ENCODE measurements at regions not wholly inside any gene's neighbourhood (a gene's known extent, or its start where the extent isn't known, plus 50 kb on each side); places are given as distances from the start of the nearest gene placed in this dataset.
"Not testable (repeated sequence)": the region's sequence is repeated elsewhere in the genome, so short reads cannot be mapped to it uniquely, and the experiment has no call there.

- Mint-ChIP-seq H3K4me1 (ENCODE audit: low read depth) (no peaks in the 10 kb centered on the region), H3K9me3 (no peaks in the 10 kb centered on the region), H3K27me3 (peaks cover 7% of the 10 kb centered on the region), H3K4me3 (no peak overlapping the region), H3K27ac (no peak overlapping the region), H3K36me3 (ENCODE audit: low read depth) (no peaks in the 10 kb centered on the region)
Measured at GRCh38 chr10:62475551-62475950, 101.4 kb downstream of the ZNF365 start.

- Mint-ChIP-seq H3K36me3 (ENCODE audit: low read depth) (no peaks in the 10 kb centered on the region), H3K4me1 (ENCODE audit: low read depth) (no peaks in the 10 kb centered on the region), H3K4me3 (no peak overlapping the region), H3K27ac (no peak overlapping the region), H3K27me3 (peaks cover 4% of the 10 kb centered on the region), H3K9me3 (no peaks in the 10 kb centered on the region)
Measured at GRCh38 chr10:62479523-62479922, 105.4 kb downstream of the ZNF365 start.

GRCh38 chr10:62480196-62480595 is 106.0 kb downstream of the ZNF365 start:
- H3K4me3 Mint-ChIP-seq, result no peak overlapping the region
- no peaks in the 10 kb centered on the region for H3K4me1 Mint-ChIP-seq (ENCODE audit: low read depth)
- H3K9me3 Mint-ChIP-seq, result no peaks in the 10 kb centered on the region
- no peaks in the 10 kb centered on the region for H3K36me3 Mint-ChIP-seq (ENCODE audit: low read depth)
- H3K27ac Mint-ChIP-seq, result no peak overlapping the region
- peaks cover 7% of the 10 kb centered on the region for H3K27me3 Mint-ChIP-seq

- Mint-ChIP-seq H3K4me3 (no peak overlapping the region), H3K27ac (no peak overlapping the region), H3K9me3 (no peaks in the 10 kb centered on the region), H3K4me1 (ENCODE audit: low read depth) (no peaks in the 10 kb centered on the region), H3K36me3 (ENCODE audit: low read depth) (no peaks in the 10 kb centered on the region), H3K27me3 (peaks cover 7% of the 10 kb centered on the region)
Measured at GRCh38 chr10:62482581-62482980, 108.4 kb downstream of the ZNF365 start.

- Mint-ChIP-seq H3K27ac (no peak overlapping the region), H3K4me1 (ENCODE audit: low read depth) (no peaks in the 10 kb centered on the region), H3K36me3 (ENCODE audit: low read depth) (no peaks in the 10 kb centered on the region), H3K27me3 (peaks cover 5% of the 10 kb centered on the region), H3K4me3 (no peak overlapping the region), H3K9me3 (no peaks in the 10 kb centered on the region)
Measured at GRCh38 chr10:62491597-62491996, 117.4 kb downstream of the ZNF365 start.

- H3K27ac Mint-ChIP-seq, result no peak overlapping the region
- H3K4me1 Mint-ChIP-seq (ENCODE audit: low read depth), result no peaks in the 10 kb centered on the region
- no peaks in the 10 kb centered on the region for H3K36me3 Mint-ChIP-seq (ENCODE audit: low read depth)
- peaks cover 5% of the 10 kb centered on the region for H3K27me3 Mint-ChIP-seq
- H3K4me3 Mint-ChIP-seq, result no peak overlapping the region
- H3K9me3 Mint-ChIP-seq, result no peaks in the 10 kb centered on the region
Measured at GRCh38 chr10:62492012-62492869, 118.1 kb downstream of the ZNF365 start.

- no peaks in the 10 kb centered on the region for H3K4me1 Mint-ChIP-seq (ENCODE audit: low read depth)
- peaks cover 5% of the 10 kb centered on the region for H3K27me3 Mint-ChIP-seq
- H3K27ac Mint-ChIP-seq, result no peak overlapping the region
- H3K9me3 Mint-ChIP-seq, result no peaks in the 10 kb centered on the region
- H3K36me3 Mint-ChIP-seq (ENCODE audit: low read depth), result no peaks in the 10 kb centered on the region
- no peak overlapping the region for H3K4me3 Mint-ChIP-seq
Measured at GRCh38 chr10:62492870-62493180, 118.7 kb downstream of the ZNF365 start.

- no peak overlapping the region for H3K4me3 Mint-ChIP-seq
- H3K27ac Mint-ChIP-seq, result no peak overlapping the region
- H3K27me3 Mint-ChIP-seq, result peaks cover 5% of the 10 kb centered on the region
- no peaks in the 10 kb centered on the region for H3K36me3 Mint-ChIP-seq (ENCODE audit: low read depth)
- H3K4me1 Mint-ChIP-seq (ENCODE audit: low read depth), result no peaks in the 10 kb centered on the region
- H3K9me3 Mint-ChIP-seq, result no peaks in the 10 kb centered on the region
Measured at GRCh38 chr10:62496925-62497324, 122.8 kb downstream of the ZNF365 start.

GRCh38 chr10:62498271-62498670 is 124.1 kb downstream of the ZNF365 start:
- H3K36me3 Mint-ChIP-seq (ENCODE audit: low read depth), result no peaks in the 10 kb centered on the region
- no peak overlapping the region for H3K4me3 Mint-ChIP-seq
- no peak overlapping the region for H3K27ac Mint-ChIP-seq
- no peaks in the 10 kb centered on the region for H3K4me1 Mint-ChIP-seq (ENCODE audit: low read depth)
- H3K9me3 Mint-ChIP-seq, result no peaks in the 10 kb centered on the region
- H3K27me3 Mint-ChIP-seq, result peaks cover 5% of the 10 kb centered on the region

- not testable (repeated sequence) for H3K36me3 Mint-ChIP-seq (ENCODE audit: low read depth); H3K4me1 Mint-ChIP-seq (ENCODE audit: low read depth); H3K9me3 Mint-ChIP-seq; H3K27ac Mint-ChIP-seq; H3K4me3 Mint-ChIP-seq; H3K27me3 Mint-ChIP-seq
Measured at GRCh38 chr10:62500116-62500515, 125.9 kb downstream of the ZNF365 start.

GRCh38 chr10:62501547-62501946 is 127.4 kb downstream of the ZNF365 start:
- Mint-ChIP-seq H3K27me3 (no peaks in the 10 kb centered on the region), H3K36me3 (ENCODE audit: low read depth) (no peaks in the 10 kb centered on the region), H3K9me3 (no peaks in the 10 kb centered on the region), H3K27ac (no peak overlapping the region), H3K4me1 (ENCODE audit: low read depth) (no peaks in the 10 kb centered on the region), H3K4me3 (no peak overlapping the region)

- H3K4me3 Mint-ChIP-seq, result no peak overlapping the region
- H3K36me3 Mint-ChIP-seq (ENCODE audit: low read depth), result no peaks in the 10 kb centered on the region
- no peaks in the 10 kb centered on the region for H3K27me3 Mint-ChIP-seq
- no peaks in the 10 kb centered on the region for H3K9me3 Mint-ChIP-seq
- H3K27ac Mint-ChIP-seq, result no peak overlapping the region
- H3K4me1 Mint-ChIP-seq (ENCODE audit: low read depth), result no peaks in the 10 kb centered on the region
Measured at GRCh38 chr10:62502995-62503613, 128.9 kb downstream of the ZNF365 start.

GRCh38 chr10:62503872-62504271 is 129.7 kb downstream of the ZNF365 start:
- H3K4me1 Mint-ChIP-seq (ENCODE audit: low read depth), result no peaks in the 10 kb centered on the region
- H3K36me3 Mint-ChIP-seq (ENCODE audit: low read depth), result no peaks in the 10 kb centered on the region
- H3K4me3 Mint-ChIP-seq, result no peak overlapping the region
- no peaks in the 10 kb centered on the region for H3K9me3 Mint-ChIP-seq
- no peak overlapping the region for H3K27ac Mint-ChIP-seq
- H3K27me3 Mint-ChIP-seq, result no peaks in the 10 kb centered on the region

GRCh38 chr10:62506371-62506770 is 132.2 kb downstream of the ZNF365 start:
- Mint-ChIP-seq H3K9me3 (no peaks in the 10 kb centered on the region), H3K4me1 (ENCODE audit: low read depth) (peaks cover 3% of the 10 kb centered on the region), H3K27ac (no peak overlapping the region), H3K27me3 (no peaks in the 10 kb centered on the region), H3K4me3 (no peak overlapping the region), H3K36me3 (ENCODE audit: low read depth) (no peaks in the 10 kb centered on the region)

GRCh38 chr10:62511238-62511637 is 137.1 kb downstream of the ZNF365 start:
- no peak overlapping the region for H3K4me3 Mint-ChIP-seq
- no peaks in the 10 kb centered on the region for H3K36me3 Mint-ChIP-seq (ENCODE audit: low read depth)
- H3K27ac Mint-ChIP-seq, result no peak overlapping the region
- no peaks in the 10 kb centered on the region for H3K9me3 Mint-ChIP-seq
- peaks cover 12% of the 10 kb centered on the region for H3K4me1 Mint-ChIP-seq (ENCODE audit: low read depth)
- no peaks in the 10 kb centered on the region for H3K27me3 Mint-ChIP-seq

GRCh38 chr10:62511656-62512055 is 137.5 kb downstream of the ZNF365 start:
- no peaks in the 10 kb centered on the region for H3K36me3 Mint-ChIP-seq (ENCODE audit: low read depth)

More at GRCh38 chr10:62511656-62512055, 137.5 kb downstream of the ZNF365 start:
- no peak overlapping the region for H3K4me3 Mint-ChIP-seq
- peaks cover 12% of the 10 kb centered on the region for H3K4me1 Mint-ChIP-seq (ENCODE audit: low read depth)
- H3K27me3 Mint-ChIP-seq, result no peaks in the 10 kb centered on the region
- H3K9me3 Mint-ChIP-seq, result no peaks in the 10 kb centered on the region
- H3K27ac Mint-ChIP-seq, result no peak overlapping the region
